GM19240 (cell line): ENCODE measurements at regions not wholly inside any gene's neighbourhood (a gene's known extent, or its start where the extent isn't known, plus 50 kb on each side); places are given as distances from the start of the nearest gene placed in this dataset.

Source experiments
- DNase-seq: peaks from one replicate; pipeline ENCODE4 v3.0.0; 2011; ENCODE audit warnings: low spot score; ENCODE audit not compliant: insufficient read length

- no peak for DNase-seq
Observed at GRCh38 chr5:74198156-74198555, 442.4 kb downstream of the ENC1 start.

- no peak for DNase-seq
Observed at GRCh38 chr5:74196233-74196632, 444.3 kb downstream of the ENC1 start.

- DNase-seq, result no peak
Observed at GRCh38 chr5:74194196-74194595, 446.3 kb downstream of the ENC1 start.

DNA sequence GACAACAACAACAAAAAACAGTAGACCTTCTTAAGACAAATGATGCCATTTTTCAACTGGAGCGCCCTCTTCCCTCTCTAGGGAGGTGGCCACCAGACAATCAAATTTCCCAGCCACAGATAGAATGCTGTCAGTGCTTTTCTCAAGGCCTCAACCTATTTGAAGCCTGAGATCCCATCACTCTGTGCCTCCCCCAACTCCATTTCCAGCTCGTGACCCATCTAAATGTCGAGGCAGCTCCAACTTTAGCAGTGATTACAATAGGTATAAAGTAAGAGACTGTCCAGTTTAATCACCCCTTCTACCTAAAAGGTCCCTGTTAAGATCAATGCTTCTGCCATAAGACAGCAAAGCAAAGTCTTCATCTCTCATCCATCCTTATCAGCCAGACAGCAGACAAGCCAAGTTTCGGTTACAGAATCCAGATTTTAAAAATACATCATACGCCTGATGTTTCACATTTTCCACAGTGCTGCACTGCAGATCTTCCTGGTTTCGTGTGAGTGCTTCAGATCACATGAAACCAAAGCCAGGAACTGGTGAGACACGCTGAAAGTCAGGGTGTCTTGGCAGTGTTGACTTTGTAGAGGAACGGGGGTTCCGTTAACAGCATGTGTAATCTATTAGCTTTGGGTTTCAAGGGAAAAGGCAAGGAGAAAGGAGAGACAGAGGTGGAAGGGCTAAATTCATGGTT, 447.8 kb downstream of the ENC1 start:
- no peak for DNase-seq

DNA sequence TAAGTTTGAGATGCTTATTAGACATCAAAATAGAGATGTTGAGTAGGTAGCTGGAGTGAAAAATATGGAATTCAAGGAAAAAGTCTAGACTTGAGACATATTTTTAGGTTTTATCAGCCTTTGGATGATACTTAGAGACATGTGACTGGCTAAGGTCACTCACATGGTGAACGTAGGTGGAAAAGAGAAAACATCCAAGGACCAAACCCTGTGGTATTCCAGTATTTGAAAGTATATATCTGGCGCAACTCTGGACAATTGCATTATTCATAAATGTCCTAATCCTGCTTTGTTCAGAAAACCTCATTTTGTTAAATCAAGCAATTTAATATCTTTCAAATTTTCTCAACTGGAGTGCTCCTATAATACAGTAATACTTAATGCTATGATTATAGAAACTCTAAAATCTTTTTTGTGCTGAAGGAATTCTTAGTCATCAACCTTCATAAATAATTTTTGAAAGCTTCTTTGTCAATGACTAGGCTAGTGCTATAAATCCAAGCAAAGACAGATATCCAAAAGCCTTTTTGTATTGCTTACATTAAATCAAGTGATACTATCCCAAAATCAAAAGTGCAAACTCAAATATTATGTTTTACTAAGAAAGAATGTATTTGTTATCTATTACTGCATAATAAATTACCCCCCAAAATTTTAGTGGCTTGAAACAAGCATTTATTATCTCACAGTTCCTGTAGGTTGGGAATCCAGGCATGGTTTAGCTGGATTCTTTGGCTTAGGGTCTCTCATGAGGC, 452.0 kb downstream of the ENC1 start:
- no peak for DNase-seq

DNA sequence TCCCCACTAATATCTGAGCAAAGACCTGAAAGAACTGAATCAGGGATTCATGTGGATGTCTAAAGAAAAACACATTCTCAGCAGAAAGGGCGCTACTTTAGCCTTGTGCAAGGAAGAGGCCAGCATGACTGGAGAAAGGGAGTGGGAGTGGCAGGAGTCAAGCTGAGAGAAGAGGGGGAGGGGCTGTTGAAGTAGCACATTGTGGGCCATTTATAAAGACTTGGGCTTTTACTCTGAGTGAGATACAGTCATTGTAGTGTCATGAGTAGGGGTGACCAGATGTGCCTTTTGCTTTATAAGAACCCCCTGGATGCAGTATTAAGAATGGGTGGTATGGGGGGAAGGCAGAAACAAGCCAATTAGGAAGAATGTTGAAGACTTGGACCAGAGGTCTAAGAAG, 452.8 kb downstream of the ENC1 start:
- DNase-seq, result no peak

GRCh38 chr5:74186356-74187315, 453.9 kb downstream of the ENC1 start:
- DNase-seq, result no peak

DNA sequence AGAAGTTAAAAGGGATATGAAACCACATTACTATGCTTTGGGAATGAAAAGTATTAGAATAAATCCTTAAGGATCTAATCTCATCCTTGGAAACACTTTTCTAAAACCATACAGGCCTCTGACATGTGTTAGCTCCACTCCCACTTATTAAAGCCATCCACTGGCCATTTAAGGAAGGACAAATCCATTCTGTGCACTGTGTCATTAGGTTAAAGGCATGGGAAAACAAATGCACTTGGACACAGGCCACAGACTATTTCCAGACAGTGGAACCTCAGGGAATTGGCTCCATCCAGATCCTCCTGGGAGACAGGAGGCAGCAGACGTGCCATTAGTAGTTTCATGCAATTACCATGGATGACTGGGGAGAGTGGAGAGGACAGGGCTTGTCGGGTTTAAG, 454.9 kb downstream of the ENC1 start:
- no peak for DNase-seq

GRCh38 chr5:74184649-74185048, 455.9 kb downstream of the ENC1 start:
- no peak for DNase-seq

GRCh38 chr5:74183041-74183440, 457.5 kb downstream of the ENC1 start:
- DNase-seq, result no peak

GRCh38 chr5:74182603-74183002, 457.9 kb downstream of the ENC1 start:
- no peak for DNase-seq

DNA sequence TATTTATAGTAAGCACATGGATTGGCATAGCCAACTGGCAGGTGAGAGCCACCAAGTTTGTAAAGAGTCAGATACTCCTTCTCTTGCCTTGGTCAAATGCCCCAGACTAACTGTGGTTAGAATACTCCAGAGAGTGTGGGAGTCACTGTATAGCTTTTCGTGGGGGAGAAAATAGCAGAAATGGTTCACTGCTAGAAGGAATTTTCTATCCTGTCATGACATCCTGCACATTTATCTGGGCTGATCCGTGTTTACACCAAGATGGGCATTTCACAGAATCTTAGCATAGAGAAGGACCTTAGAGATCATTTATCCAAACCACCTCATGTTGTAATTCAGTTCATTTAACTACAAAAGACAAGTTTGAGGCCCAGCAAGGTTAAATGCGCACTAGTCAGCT, 460.8 kb downstream of the ENC1 start:
- no peak for DNase-seq

DNA sequence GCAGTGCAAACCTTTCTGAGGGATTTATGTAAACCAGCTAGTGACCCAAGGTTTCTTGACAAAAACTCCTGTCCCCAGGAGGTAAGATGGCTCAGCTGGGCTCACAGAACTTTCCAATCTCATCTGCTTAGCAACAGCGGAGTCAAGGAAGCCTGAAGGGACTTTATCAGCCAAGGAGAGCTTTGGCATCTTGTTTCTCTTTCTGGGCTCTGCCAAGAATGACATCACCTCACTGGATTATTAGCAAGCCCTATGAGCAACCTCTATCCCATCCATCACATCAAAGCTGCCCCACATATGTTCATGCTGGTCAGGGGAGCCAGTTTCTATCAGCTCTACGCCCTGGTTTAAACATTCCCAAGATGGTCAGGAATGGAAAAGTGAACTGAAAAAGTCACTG, 461.3 kb downstream of the ENC1 start:
- no peak for DNase-seq

DNA sequence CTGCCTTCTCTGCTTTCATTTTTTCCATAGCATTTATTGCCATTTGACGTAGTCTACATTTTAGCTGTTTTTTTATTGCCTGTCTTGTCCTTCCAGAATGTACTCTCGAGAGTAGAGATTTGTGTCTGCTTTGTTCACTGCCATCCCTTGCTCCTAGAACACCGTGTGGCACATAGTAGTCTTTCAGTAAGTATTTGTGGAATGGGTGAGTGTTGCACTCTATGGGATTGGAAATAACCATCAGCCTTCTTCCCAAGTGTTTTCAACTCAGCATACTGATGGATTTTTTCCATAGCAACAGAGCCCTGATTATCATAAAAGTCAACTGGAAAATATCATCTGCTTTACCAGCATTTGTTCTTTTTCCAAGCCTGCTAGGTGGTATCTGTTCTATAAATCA, 462.6 kb downstream of the ENC1 start:
- no peak for DNase-seq

GRCh38 chr5:74174366-74174765, 466.2 kb downstream of the ENC1 start:
- DNase-seq, result no peak

GRCh38 chr5:74173665-74174064, 466.9 kb downstream of the ENC1 start:
- no peak for DNase-seq

DNA sequence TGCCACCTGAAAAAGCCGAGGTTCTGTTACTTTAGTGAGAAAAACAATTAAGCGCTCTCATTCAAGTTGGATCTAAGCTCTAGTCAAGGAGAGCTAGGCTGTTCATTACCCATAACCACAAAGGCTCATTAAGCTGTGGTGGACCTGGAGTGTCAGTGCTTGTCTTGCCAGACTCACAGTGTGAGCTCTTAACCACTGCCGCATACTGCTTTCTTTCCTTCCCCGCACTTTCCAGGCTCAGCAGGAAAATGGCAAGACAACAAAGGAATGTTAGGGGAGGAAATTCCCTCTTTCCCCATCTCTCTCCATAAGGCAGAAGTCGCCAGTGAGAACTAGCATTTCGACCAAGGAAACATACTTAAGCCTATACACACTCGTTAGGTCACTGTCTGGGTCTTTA, 467.3 kb downstream of the ENC1 start:
- no peak for DNase-seq

DNA sequence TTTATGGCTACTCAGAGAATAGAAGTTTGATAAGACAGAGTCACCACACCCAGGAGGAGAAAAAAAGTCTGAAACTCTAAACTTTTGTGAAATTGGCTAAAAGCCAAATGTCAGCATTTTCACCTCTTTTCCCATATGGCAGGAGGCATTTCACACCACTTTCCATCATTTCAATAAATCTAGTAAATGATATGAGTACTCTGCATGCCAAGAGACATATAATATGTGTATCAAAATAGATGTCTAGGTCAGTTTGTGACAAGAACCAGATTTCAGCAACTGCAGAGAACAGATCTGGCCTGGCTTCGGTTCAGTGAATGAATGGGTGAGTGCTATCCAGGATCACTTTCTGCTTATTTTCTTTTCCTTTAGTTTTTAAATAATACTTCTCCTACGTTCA, 470.8 kb downstream of the ENC1 start:
- DNase-seq, result no peak

GRCh38 chr5:74167930-74168315, 472.6 kb downstream of the ENC1 start:
- no peak for DNase-seq

DNA sequence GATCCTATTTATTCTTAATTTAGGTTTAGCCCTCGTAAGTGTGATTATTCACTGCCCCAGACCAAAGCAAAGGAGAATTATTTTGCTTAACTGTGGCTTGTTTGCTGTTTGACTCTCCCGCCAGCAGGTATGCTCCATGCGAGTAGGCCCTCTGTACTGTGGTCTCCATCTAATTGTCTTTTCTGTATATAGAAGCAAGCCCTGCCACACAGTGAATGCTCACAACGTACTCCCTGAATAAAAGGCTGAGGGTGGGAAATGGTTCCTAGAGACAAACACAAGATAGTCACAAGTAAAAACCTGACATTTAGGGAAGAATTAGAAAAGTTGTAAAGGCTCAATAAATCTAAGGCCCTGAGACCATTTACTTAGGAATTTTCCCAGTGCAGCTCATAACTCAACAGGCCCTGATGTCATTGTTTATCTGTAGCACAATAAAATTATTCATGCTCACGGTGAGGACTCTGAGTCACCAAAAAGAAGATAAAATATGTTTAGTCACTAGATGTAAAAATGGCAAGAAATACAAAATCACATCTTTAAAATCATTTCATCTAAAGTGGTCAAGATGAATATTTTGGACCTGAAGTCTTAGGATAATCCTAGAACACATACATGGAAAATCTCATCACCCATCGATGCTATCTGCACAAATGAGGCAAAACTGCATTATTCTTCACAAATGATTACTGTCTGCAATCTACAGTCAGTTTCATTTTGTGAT, 473.2 kb downstream of the ENC1 start:
- no peak for DNase-seq

GRCh38 chr5:74166064-74166463, 474.5 kb downstream of the ENC1 start:
- DNase-seq, result no peak
